SK-N-SH (cell line): ENCODE measurements at regions not wholly inside any gene's neighbourhood (a gene's known extent, or its start where the extent isn't known, plus 50 kb on each side); places are given as distances from the start of the nearest gene placed in this dataset.

ENCODE experiments used
- CTCF ChIP-seq: fragments of 200-600 bp; sonication (generic); IDR thresholded peaks from 2 replicates; pipeline ENCODE4 v1.6.1; 2017; ENCODE audit warnings: antibody characterized with exemption, mild to moderate bottlenecking, moderate library complexity
- RCOR1 ChIP-seq: fragments of 150-350 bp; IDR thresholded peaks from 2 replicates; pipeline ENCODE4 v1.6.1; 2017; ENCODE audit warnings: antibody characterized with exemption, low read length
- YY1 ChIP-seq: IDR thresholded peaks from 2 replicates; pipeline ENCODE4 v1.4.0; 2012; ENCODE audit warnings: low read depth, mild to moderate bottlenecking
- TF ChIP-seq, protein P1 (sequence below): IDR thresholded peaks from 2 replicates; pipeline ENCODE4 v1.4.0; 2012; ENCODE audit warnings: low read depth

- TF ChIP-seq RCOR1 (no peak), CTCF (no peak), YY1 (no peak)
- TF ChIP-seq, protein P1, sequence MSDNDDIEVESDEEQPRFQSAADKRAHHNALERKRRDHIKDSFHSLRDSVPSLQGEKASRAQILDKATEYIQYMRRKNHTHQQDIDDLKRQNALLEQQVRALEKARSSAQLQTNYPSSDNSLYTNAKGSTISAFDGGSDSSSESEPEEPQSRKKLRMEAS = no peak
Measured at GRCh38 chr2:22483036-22483435, 901.9 kb upstream of the KLHL29 start.
